ENCODE measurements at regions not wholly inside any gene's neighbourhood (a gene's known extent, or its start where the extent isn't known, plus 50 kb on each side); places are given as distances from the start of the nearest gene placed in this dataset.

DNA sequence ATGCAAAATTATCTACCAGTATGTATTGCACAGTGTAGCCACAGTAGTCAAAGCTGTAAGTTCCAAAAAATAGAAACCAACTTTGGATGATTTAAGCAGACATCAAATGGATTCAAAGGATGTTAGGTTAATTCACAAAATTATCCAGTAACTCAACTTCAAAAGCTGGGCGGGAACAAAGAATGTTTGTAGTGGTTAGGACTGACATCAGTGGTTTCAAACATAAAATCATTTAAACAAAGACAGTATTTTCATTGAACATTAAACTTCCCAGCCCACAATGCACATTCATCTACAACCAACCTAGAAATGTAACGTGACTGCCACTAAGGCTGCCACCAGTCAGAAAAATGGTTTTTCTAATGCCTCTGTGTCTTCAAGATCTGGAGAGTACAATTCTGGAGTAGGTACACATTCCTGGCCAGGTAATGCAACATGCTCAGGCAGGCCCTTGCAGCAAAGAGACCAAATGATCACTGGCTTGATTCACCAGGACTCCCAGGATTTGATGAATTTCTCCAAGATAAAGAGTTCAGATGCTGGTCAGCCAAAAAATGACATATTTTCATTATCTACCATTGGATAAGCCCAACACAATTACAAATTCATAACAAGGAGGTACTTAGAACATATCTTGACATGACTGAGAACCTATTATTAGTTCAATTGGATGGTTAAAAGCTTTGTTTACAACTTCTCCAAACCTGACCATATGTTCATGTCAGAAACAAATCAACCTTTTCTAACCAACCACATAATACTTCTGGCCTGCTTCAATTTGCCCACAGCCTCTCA, 189.8 kb upstream of the CNTN4 start:
- DNase-seq (no peak), ATAC-seq (no peak), FAIRE-seq (no peak)
- no peaks in the 10 kb centered on the region for H3K9me3 ChIP-seq
- H3K27me3 ChIP-seq = no peaks in the 10 kb centered on the region
- 26 to 50% methylated on average over 2 of the region's 2 CpGs for WGBS, 2 donors
- intact Hi-C loops (cut with DNase I) = no loop called here
- H3K36me3 ChIP-seq = no peaks in the 10 kb centered on the region
- H3K27ac ChIP-seq = no peak overlapping the region
- no peak overlapping the region for H3K4me3 ChIP-seq
- no peaks in the 10 kb centered on the region for H3K4me1 ChIP-seq
- TF ChIP-seq, protein P1, sequence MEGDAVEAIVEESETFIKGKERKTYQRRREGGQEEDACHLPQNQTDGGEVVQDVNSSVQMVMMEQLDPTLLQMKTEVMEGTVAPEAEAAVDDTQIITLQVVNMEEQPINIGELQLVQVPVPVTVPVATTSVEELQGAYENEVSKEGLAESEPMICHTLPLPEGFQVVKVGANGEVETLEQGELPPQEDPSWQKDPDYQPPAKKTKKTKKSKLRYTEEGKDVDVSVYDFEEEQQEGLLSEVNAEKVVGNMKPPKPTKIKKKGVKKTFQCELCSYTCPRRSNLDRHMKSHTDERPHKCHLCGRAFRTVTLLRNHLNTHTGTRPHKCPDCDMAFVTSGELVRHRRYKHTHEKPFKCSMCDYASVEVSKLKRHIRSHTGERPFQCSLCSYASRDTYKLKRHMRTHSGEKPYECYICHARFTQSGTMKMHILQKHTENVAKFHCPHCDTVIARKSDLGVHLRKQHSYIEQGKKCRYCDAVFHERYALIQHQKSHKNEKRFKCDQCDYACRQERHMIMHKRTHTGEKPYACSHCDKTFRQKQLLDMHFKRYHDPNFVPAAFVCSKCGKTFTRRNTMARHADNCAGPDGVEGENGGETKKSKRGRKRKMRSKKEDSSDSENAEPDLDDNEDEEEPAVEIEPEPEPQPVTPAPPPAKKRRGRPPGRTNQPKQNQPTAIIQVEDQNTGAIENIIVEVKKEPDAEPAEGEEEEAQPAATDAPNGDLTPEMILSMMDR (IDR thresholded peaks at IDR 0.05) = no peak

DNA sequence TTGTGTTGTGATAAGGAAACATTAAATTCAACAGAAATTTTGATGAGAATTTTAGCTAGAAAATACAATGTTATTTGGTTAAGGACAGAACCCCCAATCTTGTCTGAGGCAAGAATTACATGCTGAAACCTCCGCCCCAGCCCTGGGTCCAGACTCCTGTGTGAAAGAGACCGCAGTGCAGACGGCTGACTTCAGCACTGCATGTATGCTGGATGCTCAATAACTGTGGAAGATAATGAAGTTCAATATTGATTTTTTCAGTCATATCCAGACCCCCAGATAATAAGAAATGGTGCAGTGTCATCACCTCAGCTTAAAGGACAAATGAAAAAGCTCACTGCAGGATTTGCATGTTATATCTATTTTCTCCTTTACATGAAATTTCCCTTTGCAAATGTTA, 188.3 kb upstream of the CNTN4 start:
- Histone ChIP-seq H3K4me3 (no peak overlapping the region), H3K9me3 (no peaks in the 10 kb centered on the region), H3K27ac (no peak overlapping the region), H3K4me1 (no peaks in the 10 kb centered on the region), H3K27me3 (no peaks in the 10 kb centered on the region), H3K36me3 (no peaks in the 10 kb centered on the region)
- WGBS, 2 donors = 58 to 60% methylated on average over 3 of the region's 3 CpGs
- intact Hi-C loops (cut with DNase I) = no loop called here
- no peak for FAIRE-seq
- DNase-seq = no peak
- TF ChIP-seq, protein P1 (IDR thresholded peaks at IDR 0.05) = no peak
- no peak for ATAC-seq

DNA sequence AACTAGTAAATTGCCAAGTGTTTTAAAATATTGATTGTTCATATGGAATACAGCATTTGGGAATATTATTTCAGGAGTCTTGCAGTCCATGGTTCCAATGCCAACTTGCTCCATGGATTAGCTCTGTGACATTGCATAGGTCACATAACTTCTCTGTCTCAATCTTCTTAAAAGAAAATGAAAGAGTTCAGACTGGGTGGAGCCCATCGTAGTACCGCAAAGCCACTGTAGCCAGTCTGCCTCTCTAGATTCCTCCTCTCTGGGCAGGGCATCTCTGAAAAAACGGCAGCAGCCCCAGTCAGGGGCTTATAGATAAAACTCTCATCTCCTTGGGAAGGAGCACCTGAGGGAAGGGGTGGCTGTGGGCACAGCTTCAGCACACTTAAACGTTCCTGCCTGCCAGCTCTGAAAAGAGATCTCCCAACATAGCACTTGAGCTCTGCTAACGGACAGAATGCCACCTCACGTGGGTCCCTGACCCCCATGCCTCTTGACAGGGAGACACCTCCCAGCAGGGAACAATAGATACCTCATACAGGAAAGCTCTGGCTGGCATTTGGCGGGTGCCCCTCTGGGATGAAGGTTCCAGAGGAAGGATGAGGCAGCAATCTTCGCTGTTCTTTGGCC, 168.8 kb upstream of the CNTN4 start:
- TF ChIP-seq, protein P1 (IDR thresholded peaks at IDR 0.05) = no peak
- Histone ChIP-seq H3K4me1 (no peaks in the 10 kb centered on the region), H3K4me3 (no peak overlapping the region), H3K27me3 (no peaks in the 10 kb centered on the region), H3K9me3 (no peaks in the 10 kb centered on the region), H3K36me3 (no peaks in the 10 kb centered on the region), H3K27ac (no peak overlapping the region)
- 50 to 52% methylated on average over 8 of the region's 8 CpGs for WGBS, 2 donors
- no peak for FAIRE-seq
- DNase-seq = no peak
- intact Hi-C loops (cut with DNase I) = no loop called here
- no peak for ATAC-seq

DNA sequence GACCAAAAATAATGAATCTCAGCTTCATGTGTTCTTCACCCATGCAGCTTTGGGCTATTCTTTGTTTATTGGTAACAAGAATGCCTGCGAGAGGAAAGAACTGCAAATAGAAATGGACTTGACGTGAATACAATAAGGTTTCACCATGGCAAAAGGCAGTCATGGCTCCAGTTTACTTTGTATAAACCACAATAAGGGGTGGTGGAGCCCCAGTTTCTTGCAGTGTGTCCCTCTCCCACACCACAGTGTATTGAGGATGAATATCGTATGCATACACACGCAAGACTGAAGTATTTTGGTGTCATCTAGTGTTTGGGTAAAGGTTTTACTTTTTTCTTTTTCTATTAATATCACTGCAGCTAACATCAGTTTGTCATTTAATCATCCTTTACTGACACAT, 159.7 kb upstream of the CNTN4 start:
- intact Hi-C loops (cut with DNase I) = no loop called here
- Histone ChIP-seq H3K27me3 (no peaks in the 10 kb centered on the region), H3K4me3 (no peak overlapping the region), H3K4me1 (no peaks in the 10 kb centered on the region), H3K36me3 (no peaks in the 10 kb centered on the region), H3K9me3 (no peaks in the 10 kb centered on the region), H3K27ac (no peak overlapping the region)
- DNase-seq (no peak), FAIRE-seq (no peak), ATAC-seq (no peak)
- TF ChIP-seq, protein P1 (IDR thresholded peaks at IDR 0.05) = no peak
- 64 to 68% methylated on average over 4 of the region's 4 CpGs for WGBS, 2 donors

DNA sequence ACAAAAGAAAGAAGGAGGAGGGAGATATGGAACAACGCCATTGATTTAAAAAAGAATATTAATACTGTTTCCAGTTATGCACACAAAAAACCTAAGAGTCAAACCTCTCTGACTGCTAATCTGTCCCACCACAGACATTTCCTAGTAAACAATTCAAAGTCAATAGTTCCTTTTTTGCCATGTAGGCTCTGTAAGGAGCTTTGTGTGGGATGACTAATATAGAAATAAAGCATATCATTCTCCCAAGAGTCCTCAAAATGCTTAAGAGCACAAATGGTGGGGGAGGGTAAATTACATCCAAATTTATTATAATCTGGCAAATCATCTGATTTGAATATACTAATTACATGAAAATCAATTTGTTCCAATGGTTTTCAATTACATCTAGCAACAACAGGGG, 155.9 kb upstream of the CNTN4 start:
- DNase-seq (no peak), ATAC-seq (no peak), FAIRE-seq (no peak)
- TF ChIP-seq, protein P1 (IDR thresholded peaks at IDR 0.05) = no peak
- 58 to 67% methylated on average over 1 of the region's 1 CpG for WGBS, 2 donors
- no peaks in the 10 kb centered on the region for H3K27me3 ChIP-seq
- no peaks in the 10 kb centered on the region for H3K36me3 ChIP-seq
- H3K4me3 ChIP-seq = no peak overlapping the region
- intact Hi-C loops (cut with DNase I) = no loop called here
- no peaks in the 10 kb centered on the region for H3K9me3 ChIP-seq
- H3K4me1 ChIP-seq = no peaks in the 10 kb centered on the region
- H3K27ac ChIP-seq = no peak overlapping the region
